22Rv1 (cell line): ENCODE measurements at regions not wholly inside any gene's neighbourhood (a gene's known extent, or its start where the extent isn't known, plus 50 kb on each side); places are given as distances from the start of the nearest gene placed in this dataset.

ENCODE experiments used
- H3K27ac ChIP-seq: fragments of 450-650 bp; 2 replicates; pipeline ENCODE4 v1.5.1; 2017
- CTCF ChIP-seq: fragments of 450-650 bp; IDR thresholded peaks from 2 replicates; pipeline ENCODE4 v1.5.1; 2017; ENCODE audit warnings: mild to moderate bottlenecking
- ZFX ChIP-seq: fragments of 450-650 bp; IDR thresholded peaks from 2 replicates; pipeline ENCODE4 v1.6.1; 2017; ENCODE audit warnings: antibody characterized with exemption, borderline replicate concordance

GRCh38 chr2:120575966-120576365 is 159.7 kb upstream of the GLI2 start:
- no peak overlapping the region for H3K27ac ChIP-seq
- no peak for TF ChIP-seq ZFX
- no peak for TF ChIP-seq CTCF

GRCh38 chr2:120576509-120577474 is 158.9 kb upstream of the GLI2 start:
- TF ChIP-seq ZFX, result no peak
- TF ChIP-seq CTCF, result no peak
- no peak overlapping the region for H3K27ac ChIP-seq

GRCh38 chr2:120577721-120578295 is 157.9 kb upstream of the GLI2 start:
- TF ChIP-seq ZFX, result no peak
- TF ChIP-seq CTCF, result no peak
- no peak overlapping the region for H3K27ac ChIP-seq

- no peak overlapping the region for H3K27ac ChIP-seq
- TF ChIP-seq CTCF (no peak), ZFX (no peak)
Observed at GRCh38 chr2:120578576-120579352, 156.9 kb upstream of the GLI2 start.

- no peak overlapping the region for H3K27ac ChIP-seq
- no peak for TF ChIP-seq CTCF
- no peak for TF ChIP-seq ZFX
Observed at GRCh38 chr2:120579916-120580685, 155.6 kb upstream of the GLI2 start.

- TF ChIP-seq ZFX, result no peak
- TF ChIP-seq CTCF, result no peak
- H3K27ac ChIP-seq, result no peak overlapping the region
Observed at GRCh38 chr2:120580709-120581108, 155.0 kb upstream of the GLI2 start.
